DND-41 (cell line): ENCODE measurements at regions not wholly inside any gene's neighbourhood (a gene's known extent, or its start where the extent isn't known, plus 50 kb on each side); places are given as distances from the start of the nearest gene placed in this dataset.

ENCODE experiments used
- ATAC-seq: fragments of 200-7000 bp; cut with Tn5 transposase; 3 replicates; pipeline ENCODE4 v1.9.1; 2021; ENCODE audit warnings: low read depth; ENCODE audit not compliant: insufficient read depth
- DNase-seq: peaks from one replicate; pipeline ENCODE4 v3.0.0-alpha.2; 2020
- H2AFZ ChIP-seq: 2 replicates; pipeline ENCODE4 v1.6.0; 2012; ENCODE audit warnings: low read depth, low read length
- H3K27ac ChIP-seq: 2 replicates; pipeline ENCODE4 v1.5.1; 2012; ENCODE audit warnings: low read length, inconsistent platforms
- H3K27me3 ChIP-seq: fragments of 200-600 bp; sonication (generic); 2 replicates; pipeline ENCODE4 v1.6.0; 2012; ENCODE audit warnings: low read length, mild to moderate bottlenecking, inconsistent platforms; ENCODE audit not compliant: insufficient read depth, poor library complexity
- H3K36me3 ChIP-seq: 2 replicates; pipeline ENCODE4 v1.5.1; 2012; ENCODE audit warnings: low read length, inconsistent platforms; ENCODE audit not compliant: insufficient read depth
- H3K4me1 ChIP-seq: 2 replicates; pipeline ENCODE4 v1.5.1; 2012; ENCODE audit warnings: mild to moderate bottlenecking, low read length; ENCODE audit not compliant: insufficient read depth
- H3K4me2 ChIP-seq: 2 replicates; pipeline ENCODE4 v1.6.0; 2012; ENCODE audit warnings: mild to moderate bottlenecking, moderate library complexity, low read length, inconsistent platforms; ENCODE audit not compliant: insufficient read depth
- H3K4me3 ChIP-seq, 2 experiments: fragments of 200-600 bp in 1 of 2; shearing (Covaris generic) in 1 of 2; 2 replicates each; pipeline ENCODE4 v1.5.1; 2012 to 2016; ENCODE audit warnings: inconsistent platforms in 2 of 2, low read length in 2 of 2, mild to moderate bottlenecking in 2 of 2, low read depth in 1 of 2, moderate library complexity in 1 of 2
- H3K79me2 ChIP-seq: 2 replicates; pipeline ENCODE4 v1.6.0; 2012; ENCODE audit warnings: low read length, inconsistent platforms; ENCODE audit not compliant: insufficient read depth
- H3K9ac ChIP-seq: 2 replicates; pipeline ENCODE4 v1.6.0; 2012; ENCODE audit warnings: low read depth, mild to moderate bottlenecking, inconsistent platforms, low read length, moderate library complexity
- H3K9me3 ChIP-seq: 2 replicates; pipeline ENCODE4 v1.5.1; 2012; ENCODE audit warnings: low read length, moderate library complexity, mild to moderate bottlenecking, inconsistent platforms; ENCODE audit not compliant: insufficient read depth, severe bottlenecking
- H4K20me1 ChIP-seq: 2 replicates; pipeline ENCODE4 v1.6.0; 2012; ENCODE audit warnings: low read length; ENCODE audit not compliant: insufficient read depth
- EZH2 ChIP-seq: IDR thresholded peaks from 3 replicates; pipeline ENCODE4 v1.6.1; 2012; ENCODE audit warnings: borderline replicate concordance, low read depth, mild to moderate bottlenecking, moderate library complexity, low read length, inconsistent platforms; ENCODE audit not compliant: severe bottlenecking
- TF ChIP-seq, protein P1 (sequence below): IDR thresholded peaks from 2 replicates; pipeline ENCODE4 v1.5.1; 2012; ENCODE audit warnings: borderline replicate concordance, low read length, moderate library complexity, mild to moderate bottlenecking; ENCODE audit not compliant: poor library complexity, severe bottlenecking; ENCODE audit errors: extremely low read depth

DNA sequence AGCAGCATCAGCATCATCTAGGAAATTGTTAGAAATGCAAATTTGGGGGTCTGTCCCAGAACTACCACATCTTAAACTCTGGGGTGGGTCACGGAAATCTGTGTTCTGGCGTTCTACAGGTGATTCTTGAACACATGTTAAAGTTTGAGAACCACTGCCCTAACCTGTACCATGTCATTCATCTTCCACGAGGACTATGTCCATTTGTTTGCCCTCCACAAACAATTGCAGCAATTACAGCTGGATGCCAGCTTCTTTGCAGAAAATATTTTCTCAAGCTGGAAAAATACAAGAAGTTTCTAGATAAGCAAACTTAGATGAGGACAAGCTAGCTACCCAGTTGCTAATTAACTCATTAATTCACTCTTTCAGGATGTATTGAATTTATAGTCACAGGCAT, 54.1 kb downstream of the MAFB start:
- H3K4me2 ChIP-seq: no peak overlapping the region
- no peak overlapping the region for H3K27ac ChIP-seq
- H3K4me3 ChIP-seq: no peak overlapping the region
- H3K9me3 ChIP-seq: no peaks in the 10 kb centered on the region
- DNase-seq (no peak), ATAC-seq (no peak)
- H3K27me3 ChIP-seq: peaks cover 7% of the 10 kb centered on the region
- no peak overlapping the region for H2AFZ ChIP-seq
- H4K20me1 ChIP-seq: no peaks in the 10 kb centered on the region
- no peaks in the 10 kb centered on the region for H3K79me2 ChIP-seq
- TF ChIP-seq, protein P1, sequence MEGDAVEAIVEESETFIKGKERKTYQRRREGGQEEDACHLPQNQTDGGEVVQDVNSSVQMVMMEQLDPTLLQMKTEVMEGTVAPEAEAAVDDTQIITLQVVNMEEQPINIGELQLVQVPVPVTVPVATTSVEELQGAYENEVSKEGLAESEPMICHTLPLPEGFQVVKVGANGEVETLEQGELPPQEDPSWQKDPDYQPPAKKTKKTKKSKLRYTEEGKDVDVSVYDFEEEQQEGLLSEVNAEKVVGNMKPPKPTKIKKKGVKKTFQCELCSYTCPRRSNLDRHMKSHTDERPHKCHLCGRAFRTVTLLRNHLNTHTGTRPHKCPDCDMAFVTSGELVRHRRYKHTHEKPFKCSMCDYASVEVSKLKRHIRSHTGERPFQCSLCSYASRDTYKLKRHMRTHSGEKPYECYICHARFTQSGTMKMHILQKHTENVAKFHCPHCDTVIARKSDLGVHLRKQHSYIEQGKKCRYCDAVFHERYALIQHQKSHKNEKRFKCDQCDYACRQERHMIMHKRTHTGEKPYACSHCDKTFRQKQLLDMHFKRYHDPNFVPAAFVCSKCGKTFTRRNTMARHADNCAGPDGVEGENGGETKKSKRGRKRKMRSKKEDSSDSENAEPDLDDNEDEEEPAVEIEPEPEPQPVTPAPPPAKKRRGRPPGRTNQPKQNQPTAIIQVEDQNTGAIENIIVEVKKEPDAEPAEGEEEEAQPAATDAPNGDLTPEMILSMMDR: no peak
- TF ChIP-seq EZH2: no peak
- H3K9ac ChIP-seq: no peak overlapping the region
- H3K4me1 ChIP-seq: no peaks in the 10 kb centered on the region
- no peaks in the 10 kb centered on the region for H3K36me3 ChIP-seq

DNA sequence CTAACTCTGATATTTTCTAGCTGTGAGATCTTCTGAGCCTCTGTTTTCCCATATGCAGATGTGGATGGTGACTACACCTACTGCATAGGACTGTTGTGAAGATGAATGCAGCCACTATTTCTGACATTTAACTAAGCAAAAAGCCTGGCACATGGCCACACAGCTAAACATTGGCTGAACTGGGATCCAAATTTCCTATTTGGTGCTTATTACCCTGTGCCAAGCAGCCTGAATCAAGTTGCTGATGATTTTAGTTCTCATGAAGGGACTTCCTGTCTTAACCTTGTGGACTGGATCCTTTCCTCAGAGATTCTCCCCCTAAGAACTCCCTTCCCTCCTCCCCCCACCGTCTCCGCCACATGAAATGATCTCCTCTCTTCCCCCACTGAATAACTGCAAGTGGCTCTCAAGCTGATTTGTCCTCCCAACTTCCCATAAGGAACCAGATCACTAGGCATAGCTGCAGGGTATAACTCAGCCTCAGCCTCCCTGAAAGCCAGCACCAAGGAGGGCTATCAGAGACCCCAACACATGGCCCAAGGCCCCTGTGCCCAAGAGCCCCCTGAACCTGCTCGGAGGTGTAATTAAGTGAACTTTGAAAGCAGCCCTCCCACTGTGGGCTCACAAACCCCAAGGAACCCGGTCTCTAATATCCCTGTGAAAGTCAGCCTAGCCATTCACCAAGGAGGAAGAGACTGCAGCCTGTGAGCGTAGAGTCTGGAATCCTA, 55.7 kb downstream of the MAFB start:
- DNase-seq: no peak
- H3K79me2 ChIP-seq: no peaks in the 10 kb centered on the region
- H3K4me2 ChIP-seq: no peak overlapping the region

DNA sequence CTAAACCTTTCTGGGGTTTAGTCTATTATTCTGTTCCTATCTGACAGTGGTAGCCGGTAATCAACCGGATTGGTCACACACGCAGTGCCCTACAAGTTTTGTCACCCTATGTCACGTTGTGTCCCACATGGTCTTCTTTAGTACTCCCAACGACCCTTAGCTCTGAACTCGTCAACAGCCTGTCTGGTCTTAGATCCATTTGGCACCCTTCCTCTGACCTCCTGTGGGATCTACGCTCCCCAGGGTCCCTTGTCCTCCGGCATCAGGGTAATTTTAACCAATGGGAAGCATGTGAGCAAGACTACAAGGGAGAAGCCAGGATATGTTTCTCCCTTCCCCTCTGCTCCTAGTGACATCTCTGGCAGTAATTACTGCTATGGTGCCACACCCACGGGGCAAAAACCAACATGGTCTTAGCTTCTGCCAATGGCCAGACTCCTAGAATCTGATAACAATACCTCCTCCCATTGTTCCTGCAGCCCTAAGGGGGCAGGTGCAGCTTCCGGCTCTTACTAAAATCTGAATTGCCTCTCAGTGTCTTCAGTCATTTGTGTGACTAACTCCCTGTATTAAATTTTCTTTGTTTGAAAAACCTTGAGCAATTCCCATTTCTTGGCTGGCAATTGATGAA, 56.6 kb downstream of the MAFB start:
- no peak for ATAC-seq
- peaks cover 16% of the 10 kb centered on the region for H3K27me3 ChIP-seq

More for the DNA sequence above, 55.7 kb downstream of the MAFB start:
- Histone ChIP-seq H3K27ac (no peak overlapping the region), H3K9ac (no peak overlapping the region), H3K4me3 (no peak overlapping the region), H2AFZ (no peak overlapping the region), H3K9me3 (no peaks in the 10 kb centered on the region), H3K27me3 (peaks cover 13% of the 10 kb centered on the region), H3K4me1 (no peaks in the 10 kb centered on the region), H4K20me1 (no peaks in the 10 kb centered on the region), H3K36me3 (no peaks in the 10 kb centered on the region)
- no peak for ATAC-seq
- TF ChIP-seq EZH2: no peak
- TF ChIP-seq, protein P1: no peak

More for the DNA sequence above, 56.6 kb downstream of the MAFB start:
- no peak overlapping the region for H2AFZ ChIP-seq
- no peak overlapping the region for H3K9ac ChIP-seq
- H3K79me2 ChIP-seq: no peaks in the 10 kb centered on the region
- no peaks in the 10 kb centered on the region for H3K4me1 ChIP-seq
- H3K9me3 ChIP-seq: no peaks in the 10 kb centered on the region
- TF ChIP-seq, protein P1: no peak
- no peak for TF ChIP-seq EZH2
- H3K27ac ChIP-seq: no peak overlapping the region
- no peaks in the 10 kb centered on the region for H4K20me1 ChIP-seq
- no peak overlapping the region for H3K4me2 ChIP-seq
- no peaks in the 10 kb centered on the region for H3K36me3 ChIP-seq
- no peak for DNase-seq
- no peak overlapping the region for H3K4me3 ChIP-seq
